GM12878 (cell line): ENCODE measurements at regions not wholly inside any gene's neighbourhood (a gene's known extent, or its start where the extent isn't known, plus 50 kb on each side); places are given as distances from the start of the nearest gene placed in this dataset.

Experiments
- EGR1 ChIP-seq, 2 experiments: IDR thresholded peaks; 1 replicate in 1 of 2; 2 replicates in 1 of 2; pipeline ENCODE4 v1.6.1; 2011 to 2012; ENCODE audit warnings: low read depth in 2 of 2, low read length in 2 of 2, borderline replicate concordance in 1 of 2, mild to moderate bottlenecking in 1 of 2, moderate library complexity in 1 of 2
- ESRRA ChIP-seq: IDR thresholded peaks from 2 replicates; pipeline ENCODE4 v1.6.1; 2012; ENCODE audit warnings: mild to moderate bottlenecking, low read length, improper control_type of control experiment
- JUNB ChIP-seq: IDR thresholded peaks from 2 replicates; pipeline ENCODE4 v1.6.1; 2016; ENCODE audit warnings: antibody characterized with exemption, mild to moderate bottlenecking
- POLR2AphosphoS5 ChIP-seq: IDR thresholded peaks from 2 replicates; pipeline ENCODE4 v1.6.1; 2011; ENCODE audit warnings: mild to moderate bottlenecking, low read length, inconsistent platforms
- TF ChIP-seq, protein P1 (sequence below), 3 experiments: IDR thresholded peaks in 2 of 3; conservative IDR thresholded peaks in 1 of 3; 2 replicates each; pipeline ENCODE4 v1.5.1; 2011; ENCODE audit warnings: low read depth in 3 of 3, low read length in 3 of 3, mild to moderate bottlenecking in 3 of 3, control low read depth in 2 of 3, moderate library complexity in 2 of 3, inconsistent platforms in 1 of 3, mixed read lengths in 1 of 3; ENCODE audit not compliant: control insufficient read depth in 2 of 3, insufficient read depth in 1 of 3; ENCODE audit errors: extremely low read depth in 1 of 3
- TF ChIP-seq, protein P2 (sequence below): IDR thresholded peaks from 2 replicates; pipeline ENCODE4 v1.6.1; 2011; ENCODE audit warnings: low read depth, mild to moderate bottlenecking, low read length, moderate library complexity, borderline replicate concordance; ENCODE audit errors: extremely low read depth

DNA sequence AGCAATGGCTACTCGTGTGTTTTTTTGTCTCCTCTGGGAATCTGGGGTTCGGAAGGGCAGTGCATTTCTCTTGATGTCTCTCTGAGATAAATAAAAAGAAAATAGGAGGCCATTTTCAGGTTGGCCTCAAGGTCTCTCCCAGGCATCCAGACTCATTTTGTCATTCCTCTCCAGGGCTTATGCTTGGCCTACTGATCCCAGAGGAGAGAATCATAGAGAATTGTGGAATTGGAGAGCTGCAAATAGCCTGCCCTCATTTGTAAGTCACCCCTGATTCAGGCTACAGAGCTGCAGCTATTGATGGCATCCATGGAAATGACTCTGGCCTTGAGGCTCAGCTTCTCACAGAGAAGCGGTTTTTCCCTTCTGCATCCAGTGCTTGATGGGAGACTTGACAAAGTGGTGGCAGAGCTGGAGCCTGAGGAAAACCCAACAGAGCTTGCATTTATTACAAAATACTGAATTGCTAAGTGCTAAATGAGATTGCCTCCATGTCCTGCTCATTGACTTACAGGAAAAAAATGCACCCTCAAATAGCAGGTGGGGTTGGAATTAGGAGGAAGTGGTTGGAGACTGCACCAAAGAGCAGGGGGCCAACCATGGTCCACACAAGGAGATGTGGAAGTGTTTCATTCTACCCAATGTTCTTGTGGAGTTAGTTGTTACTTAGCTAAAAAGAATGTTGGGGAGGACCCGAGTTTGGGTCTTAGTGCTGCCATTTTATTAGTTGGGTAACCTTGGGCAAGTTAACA, 140.4 kb downstream of the S1PR1 start:
- TF ChIP-seq ESRRA: no peak
- TF ChIP-seq, protein P1, sequence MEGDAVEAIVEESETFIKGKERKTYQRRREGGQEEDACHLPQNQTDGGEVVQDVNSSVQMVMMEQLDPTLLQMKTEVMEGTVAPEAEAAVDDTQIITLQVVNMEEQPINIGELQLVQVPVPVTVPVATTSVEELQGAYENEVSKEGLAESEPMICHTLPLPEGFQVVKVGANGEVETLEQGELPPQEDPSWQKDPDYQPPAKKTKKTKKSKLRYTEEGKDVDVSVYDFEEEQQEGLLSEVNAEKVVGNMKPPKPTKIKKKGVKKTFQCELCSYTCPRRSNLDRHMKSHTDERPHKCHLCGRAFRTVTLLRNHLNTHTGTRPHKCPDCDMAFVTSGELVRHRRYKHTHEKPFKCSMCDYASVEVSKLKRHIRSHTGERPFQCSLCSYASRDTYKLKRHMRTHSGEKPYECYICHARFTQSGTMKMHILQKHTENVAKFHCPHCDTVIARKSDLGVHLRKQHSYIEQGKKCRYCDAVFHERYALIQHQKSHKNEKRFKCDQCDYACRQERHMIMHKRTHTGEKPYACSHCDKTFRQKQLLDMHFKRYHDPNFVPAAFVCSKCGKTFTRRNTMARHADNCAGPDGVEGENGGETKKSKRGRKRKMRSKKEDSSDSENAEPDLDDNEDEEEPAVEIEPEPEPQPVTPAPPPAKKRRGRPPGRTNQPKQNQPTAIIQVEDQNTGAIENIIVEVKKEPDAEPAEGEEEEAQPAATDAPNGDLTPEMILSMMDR (IDR thresholded peaks at IDR 0.05 in 2 of 3, conservative IDR thresholded peaks at IDR 0.05 in 1 of 3; ENCODE audit: control insufficient read depth in 2 of 3, extremely low read depth in 1 of 3, insufficient read depth in 1 of 3, low read depth in 3 of 3, low read length in 3 of 3): no peak
- no peak for TF ChIP-seq POLR2AphosphoS5
- no peak for TF ChIP-seq EGR1 (IDR thresholded peaks at IDR 0.05; ENCODE audit: borderline replicate concordance in 1 of 2, low read depth in 2 of 2, low read length in 2 of 2)
- TF ChIP-seq, protein P2, sequence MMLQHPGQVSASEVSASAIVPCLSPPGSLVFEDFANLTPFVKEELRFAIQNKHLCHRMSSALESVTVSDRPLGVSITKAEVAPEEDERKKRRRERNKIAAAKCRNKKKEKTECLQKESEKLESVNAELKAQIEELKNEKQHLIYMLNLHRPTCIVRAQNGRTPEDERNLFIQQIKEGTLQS: no peak
- TF ChIP-seq JUNB: no peak
